PC-3 (cell line): ENCODE measurements at regions not wholly inside any gene's neighbourhood (a gene's known extent, or its start where the extent isn't known, plus 50 kb on each side); places are given as distances from the start of the nearest gene placed in this dataset.

ENCODE experiments used
- CTCF ChIP-seq: fragments of 300-600 bp; sonication (generic); conservative IDR thresholded peaks from 2 replicates; pipeline ENCODE4 v1.5.1; 2017; ENCODE audit warnings: antibody characterized with exemption, low read depth, mild to moderate bottlenecking, low read length
- EZH2 ChIP-seq: fragments of 300-600 bp; sonication (generic); IDR thresholded peaks from one replicate; pipeline ENCODE4 v1.6.1; 2017; ENCODE audit warnings: antibody characterized with exemption, mild to moderate bottlenecking, low read length; ENCODE audit not compliant: unreplicated experiment

GRCh38 chrX:73962948-73963347 is 110.4 kb upstream of the XIST start:
- TF ChIP-seq CTCF = no peak
- no peak for TF ChIP-seq EZH2
